ENCODE measurements at regions not wholly inside any gene's neighbourhood (a gene's known extent, or its start where the extent isn't known, plus 50 kb on each side); places are given as distances from the start of the nearest gene placed in this dataset.

DNA sequence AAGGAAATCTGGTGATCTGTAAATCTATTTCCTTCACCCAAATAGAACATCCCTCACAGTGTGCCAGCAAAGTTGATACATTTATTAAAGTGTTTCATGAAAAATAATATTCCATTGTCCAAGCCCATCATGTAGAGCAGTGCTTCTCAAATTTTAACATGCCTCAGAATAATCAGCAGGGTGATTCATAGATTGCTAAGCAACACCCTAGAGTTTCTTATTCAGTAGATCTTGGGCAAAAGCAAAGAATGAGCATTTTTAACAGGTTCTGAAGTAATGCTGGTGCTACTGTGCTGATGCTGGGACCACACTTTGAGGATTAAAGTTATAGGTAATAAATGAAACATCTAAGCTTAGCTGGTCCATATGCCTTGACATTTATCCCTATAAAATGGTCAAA, 210.5 kb downstream of the ZIC4 start:
- TF ChIP-seq POLR2AphosphoS5 (IDR thresholded peaks at IDR 0.05; ENCODE audit: borderline replicate concordance, low read depth, low read length) = no peak
- no peak for TF ChIP-seq EZH2 (IDR thresholded peaks at IDR 0.05)
